ENCODE measurements at regions not wholly inside any gene's neighbourhood (a gene's known extent, or its start where the extent isn't known, plus 50 kb on each side); places are given as distances from the start of the nearest gene placed in this dataset.

DNA sequence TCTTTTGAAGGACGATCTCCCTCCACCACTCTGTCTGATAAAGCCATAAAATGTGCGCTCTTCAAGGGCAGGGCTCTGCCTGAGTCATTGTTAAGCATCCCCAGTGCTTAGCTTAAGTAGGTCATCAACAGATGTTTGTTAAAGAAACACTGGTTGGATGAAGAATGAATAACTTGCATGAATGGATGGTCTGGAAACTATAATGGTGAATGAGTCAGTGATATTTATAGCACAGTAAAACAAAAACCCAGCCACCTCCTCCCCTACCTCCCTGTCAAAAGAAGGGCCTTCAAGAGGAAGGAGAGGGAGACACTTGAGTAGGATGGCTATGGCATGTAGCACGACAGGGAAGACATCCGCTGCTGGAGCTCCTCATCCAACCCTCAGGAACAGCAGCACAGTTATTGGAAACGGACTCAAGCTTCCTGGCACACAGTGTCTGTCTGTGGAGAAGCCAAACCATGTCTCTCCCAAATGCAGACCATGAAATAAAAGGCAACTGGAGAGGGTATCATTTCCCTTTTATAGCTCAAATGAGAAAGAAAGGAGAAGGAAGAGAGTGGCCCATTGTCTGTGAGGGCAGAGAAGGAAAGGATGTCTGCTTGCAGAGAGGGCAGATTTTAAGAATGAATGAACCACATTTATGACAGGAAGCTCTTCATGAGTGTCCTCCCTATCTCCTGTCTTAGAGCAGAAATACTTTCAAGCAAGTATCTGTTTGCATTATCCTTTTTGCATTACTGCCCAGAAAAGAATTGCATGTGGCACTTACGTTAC is 183.5 kb upstream of the UBL3 start:
- no peaks in the 10 kb centered on the region for H3K9me3 ChIP-seq (ENCODE audit: low read depth)
- no peaks in the 10 kb centered on the region for H3K36me3 ChIP-seq
- no peak overlapping the region for H3K27ac ChIP-seq
- DNase-seq (ENCODE audit: low read depth in 1 of 2, low spot score in 1 of 2) = peak; percentile 42 to 46
- no peak overlapping the region for H3K4me3 ChIP-seq
- TF ChIP-seq, protein P1, sequence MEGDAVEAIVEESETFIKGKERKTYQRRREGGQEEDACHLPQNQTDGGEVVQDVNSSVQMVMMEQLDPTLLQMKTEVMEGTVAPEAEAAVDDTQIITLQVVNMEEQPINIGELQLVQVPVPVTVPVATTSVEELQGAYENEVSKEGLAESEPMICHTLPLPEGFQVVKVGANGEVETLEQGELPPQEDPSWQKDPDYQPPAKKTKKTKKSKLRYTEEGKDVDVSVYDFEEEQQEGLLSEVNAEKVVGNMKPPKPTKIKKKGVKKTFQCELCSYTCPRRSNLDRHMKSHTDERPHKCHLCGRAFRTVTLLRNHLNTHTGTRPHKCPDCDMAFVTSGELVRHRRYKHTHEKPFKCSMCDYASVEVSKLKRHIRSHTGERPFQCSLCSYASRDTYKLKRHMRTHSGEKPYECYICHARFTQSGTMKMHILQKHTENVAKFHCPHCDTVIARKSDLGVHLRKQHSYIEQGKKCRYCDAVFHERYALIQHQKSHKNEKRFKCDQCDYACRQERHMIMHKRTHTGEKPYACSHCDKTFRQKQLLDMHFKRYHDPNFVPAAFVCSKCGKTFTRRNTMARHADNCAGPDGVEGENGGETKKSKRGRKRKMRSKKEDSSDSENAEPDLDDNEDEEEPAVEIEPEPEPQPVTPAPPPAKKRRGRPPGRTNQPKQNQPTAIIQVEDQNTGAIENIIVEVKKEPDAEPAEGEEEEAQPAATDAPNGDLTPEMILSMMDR (IDR thresholded peaks at IDR 0.05; ENCODE audit: low read depth, low read length) = no peak
- peaks cover 11% of the 10 kb centered on the region for H3K4me1 ChIP-seq (ENCODE audit: low read depth)
- H3K27me3 ChIP-seq = no peaks in the 10 kb centered on the region

GRCh38 chr13:30032263-30032662 is 181.8 kb upstream of the UBL3 start:
- TF ChIP-seq, protein P1 (IDR thresholded peaks at IDR 0.05; ENCODE audit: low read depth, low read length) = no peak
- H3K27ac ChIP-seq = no peak overlapping the region
- H3K4me1 ChIP-seq (ENCODE audit: low read depth) = peaks cover 11% of the 10 kb centered on the region
- no peak for DNase-seq (ENCODE audit: low read depth in 1 of 2, low spot score in 1 of 2)
- H3K36me3 ChIP-seq = no peaks in the 10 kb centered on the region
- no peaks in the 10 kb centered on the region for H3K9me3 ChIP-seq (ENCODE audit: low read depth)
- H3K4me3 ChIP-seq = no peak overlapping the region
- no peaks in the 10 kb centered on the region for H3K27me3 ChIP-seq

DNA sequence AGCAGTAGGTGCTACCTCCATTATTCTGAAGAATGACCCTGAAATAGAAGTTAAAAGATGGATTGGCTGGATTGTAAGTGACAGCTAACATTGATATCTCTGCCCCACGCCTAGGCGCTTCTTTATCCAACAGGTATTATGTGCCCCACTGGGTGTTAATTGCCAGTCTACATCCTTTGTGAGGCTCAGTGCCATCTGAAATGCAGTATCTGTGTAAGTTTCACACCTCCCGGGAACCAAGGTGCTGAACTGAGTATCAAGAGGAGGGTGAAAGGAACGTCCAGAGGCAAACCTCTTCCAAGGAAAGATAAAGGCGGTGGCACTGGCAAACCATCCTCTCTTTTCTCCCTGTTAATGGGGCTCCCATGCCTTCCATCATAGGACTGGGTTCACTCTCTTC is 181.1 kb upstream of the UBL3 start:
- Histone ChIP-seq H3K36me3 (no peaks in the 10 kb centered on the region), H3K27me3 (no peaks in the 10 kb centered on the region), H3K27ac (no peak overlapping the region), H3K9me3 (ENCODE audit: low read depth) (no peaks in the 10 kb centered on the region), H3K4me3 (no peak overlapping the region), H3K4me1 (ENCODE audit: low read depth) (peaks cover 11% of the 10 kb centered on the region)
- DNase-seq (ENCODE audit: low read depth in 1 of 2, low spot score in 1 of 2) = no peak
- TF ChIP-seq, protein P1 (IDR thresholded peaks at IDR 0.05; ENCODE audit: low read depth, low read length) = no peak

DNA sequence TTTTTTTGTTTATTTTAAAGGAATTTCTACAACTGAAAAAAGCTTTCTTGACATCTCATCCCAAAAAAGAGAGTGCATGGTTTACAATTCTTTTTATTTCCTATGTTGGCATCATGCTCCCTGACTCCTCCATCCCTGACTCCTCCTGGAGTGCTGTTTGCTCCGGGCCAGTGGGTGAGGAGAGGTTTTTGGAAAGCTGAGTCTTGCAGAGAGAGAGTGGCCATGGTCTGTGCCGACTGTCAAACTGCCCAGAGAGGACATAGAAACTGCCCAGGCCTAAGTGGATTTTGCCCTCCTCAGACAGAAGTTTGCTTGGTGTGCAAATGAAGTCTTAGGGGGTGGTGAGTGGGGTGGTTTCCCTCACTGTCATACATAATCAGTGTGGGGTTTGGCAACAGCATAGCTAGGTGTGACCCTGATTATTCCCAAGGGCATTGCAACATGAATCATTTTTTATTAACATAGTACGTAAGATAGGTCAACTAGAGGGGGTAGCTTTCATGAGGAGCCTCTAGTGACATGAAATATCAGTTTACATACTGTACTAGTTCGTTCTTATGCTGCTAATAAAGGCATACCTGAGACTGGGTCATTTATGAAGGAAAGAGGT is 179.8 kb upstream of the UBL3 start:
- Histone ChIP-seq H3K4me1 (ENCODE audit: low read depth) (peaks cover 11% of the 10 kb centered on the region), H3K9me3 (ENCODE audit: low read depth) (no peaks in the 10 kb centered on the region), H3K36me3 (no peaks in the 10 kb centered on the region), H3K27me3 (no peaks in the 10 kb centered on the region), H3K27ac (no peak overlapping the region), H3K4me3 (no peak overlapping the region)
- TF ChIP-seq, protein P1 (IDR thresholded peaks at IDR 0.05; ENCODE audit: low read depth, low read length) = no peak
- no peak for DNase-seq (ENCODE audit: low read depth in 1 of 2, low spot score in 1 of 2)

- no peak overlapping the region for H3K27ac ChIP-seq
Measured at GRCh38 chr13:30027569-30028455, 177.4 kb upstream of the UBL3 start.

More at GRCh38 chr13:30027569-30028455, 177.4 kb upstream of the UBL3 start:
- Histone ChIP-seq H3K4me3 (no peak overlapping the region), H3K27me3 (no peaks in the 10 kb centered on the region), H3K4me1 (ENCODE audit: low read depth) (no peaks in the 10 kb centered on the region), H3K36me3 (no peaks in the 10 kb centered on the region), H3K9me3 (ENCODE audit: low read depth) (no peaks in the 10 kb centered on the region)
- DNase-seq (ENCODE audit: low read depth in 1 of 2, low spot score in 1 of 2) = no peak
- TF ChIP-seq, protein P1 (IDR thresholded peaks at IDR 0.05; ENCODE audit: low read depth, low read length) = no peak

All from cardiac muscle cell (in vitro differentiated cells and primary cell).